Omental fat pad (tissue), 3 donors: ENCODE measurements at regions not wholly inside any gene's neighbourhood (a gene's known extent, or its start where the extent isn't known, plus 50 kb on each side); places are given as distances from the start of the nearest gene placed in this dataset.

Source experiments
- ATAC-seq: fragments of 150-250 bp; one replicate; pipeline ENCODE4 v1.9.1; 2016; ENCODE audit warnings: mild to moderate bottlenecking, moderate library complexity; ENCODE audit not compliant: low FRiP score
- DNase-seq: peaks from one replicate; pipeline ENCODE4 v3.0.0-alpha.2; 2019; ENCODE audit warnings: low spot score
- TF ChIP-seq, protein P1 (sequence below), 3 donors: fragments of 450-650 bp; IDR thresholded peaks; one replicate each; pipeline ENCODE4 v1.5.1; 2016 to 2017; ENCODE audit warnings: antibody characterized with exemption in 3 of 3, mild to moderate bottlenecking in 3 of 3, moderate library complexity in 2 of 3

GRCh38 chr6:41454189-41454789 lies 91.9 kb upstream of the FOXP4 start:
- DNase-seq (no peak), ATAC-seq (no peak)
- TF ChIP-seq, protein P1, sequence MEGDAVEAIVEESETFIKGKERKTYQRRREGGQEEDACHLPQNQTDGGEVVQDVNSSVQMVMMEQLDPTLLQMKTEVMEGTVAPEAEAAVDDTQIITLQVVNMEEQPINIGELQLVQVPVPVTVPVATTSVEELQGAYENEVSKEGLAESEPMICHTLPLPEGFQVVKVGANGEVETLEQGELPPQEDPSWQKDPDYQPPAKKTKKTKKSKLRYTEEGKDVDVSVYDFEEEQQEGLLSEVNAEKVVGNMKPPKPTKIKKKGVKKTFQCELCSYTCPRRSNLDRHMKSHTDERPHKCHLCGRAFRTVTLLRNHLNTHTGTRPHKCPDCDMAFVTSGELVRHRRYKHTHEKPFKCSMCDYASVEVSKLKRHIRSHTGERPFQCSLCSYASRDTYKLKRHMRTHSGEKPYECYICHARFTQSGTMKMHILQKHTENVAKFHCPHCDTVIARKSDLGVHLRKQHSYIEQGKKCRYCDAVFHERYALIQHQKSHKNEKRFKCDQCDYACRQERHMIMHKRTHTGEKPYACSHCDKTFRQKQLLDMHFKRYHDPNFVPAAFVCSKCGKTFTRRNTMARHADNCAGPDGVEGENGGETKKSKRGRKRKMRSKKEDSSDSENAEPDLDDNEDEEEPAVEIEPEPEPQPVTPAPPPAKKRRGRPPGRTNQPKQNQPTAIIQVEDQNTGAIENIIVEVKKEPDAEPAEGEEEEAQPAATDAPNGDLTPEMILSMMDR (IDR thresholded peaks at IDR 0.05) = no peak

DNA sequence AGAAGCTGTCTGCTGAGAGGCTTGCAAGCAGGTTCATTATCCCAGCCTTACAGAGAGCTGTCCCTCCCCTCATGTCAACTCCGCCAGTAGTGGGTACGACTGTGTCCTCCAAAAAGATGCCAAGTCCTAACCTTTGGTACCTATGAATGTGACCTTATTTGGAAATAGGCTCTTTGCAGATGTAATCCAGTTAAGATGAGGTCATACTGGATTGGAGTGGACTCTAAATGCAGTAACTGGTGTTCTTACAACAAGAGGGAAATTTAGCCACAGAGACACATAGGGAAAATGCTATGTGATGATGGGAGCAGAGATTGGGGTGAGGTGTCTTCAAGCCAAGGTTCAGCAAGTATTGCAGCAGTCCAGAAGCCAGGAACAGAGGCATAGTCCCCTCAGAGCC lies 90.8 kb upstream of the FOXP4 start:
- TF ChIP-seq, protein P1 (IDR thresholded peaks at IDR 0.05) = no peak
- ATAC-seq (no peak), DNase-seq (no peak)

- TF ChIP-seq, protein P1 (IDR thresholded peaks at IDR 0.05) = no peak
- DNase-seq (no peak), ATAC-seq (no peak)
Measured at GRCh38 chr6:41455818-41456217, 90.4 kb upstream of the FOXP4 start.

- DNase-seq = no peak
- ATAC-seq = no peak
- TF ChIP-seq, protein P1 (IDR thresholded peaks at IDR 0.05) = no peak
Measured at GRCh38 chr6:41457303-41457670, 88.9 kb upstream of the FOXP4 start.

GRCh38 chr6:41459738-41460137 lies 86.4 kb upstream of the FOXP4 start:
- TF ChIP-seq, protein P1 (IDR thresholded peaks at IDR 0.05) = no peak
- no peak for DNase-seq

DNA sequence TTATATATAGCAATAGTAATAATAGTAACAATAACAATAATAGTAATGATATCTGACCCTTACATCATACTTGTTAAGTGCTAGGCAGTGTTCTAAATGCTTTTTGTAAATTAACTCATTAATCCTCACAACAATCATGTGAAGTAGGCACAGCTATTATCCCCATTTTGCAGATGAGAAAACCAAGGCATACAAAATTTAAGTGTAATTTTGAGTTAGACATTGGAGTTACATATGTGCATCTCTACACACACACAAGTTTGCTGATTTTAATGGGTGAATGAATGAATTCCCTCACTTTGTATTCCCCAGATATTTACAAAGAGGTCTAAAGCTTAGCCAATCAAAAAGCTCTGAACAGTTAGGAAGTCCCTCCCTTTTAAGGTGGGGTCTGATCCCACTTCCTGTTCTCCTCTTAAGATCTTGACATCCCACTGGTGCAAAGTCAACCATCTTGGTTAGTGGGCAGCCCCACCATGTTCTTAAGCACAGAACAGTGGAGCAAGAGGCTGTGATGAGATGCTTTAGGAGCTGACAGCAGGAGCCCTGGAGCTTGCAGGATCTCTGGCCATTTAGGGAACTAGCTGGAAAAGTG lies 85.3 kb upstream of the FOXP4 start:
- ATAC-seq (no peak), DNase-seq (no peak)
- TF ChIP-seq, protein P1 (IDR thresholded peaks at IDR 0.05) = no peak

More at GRCh38 chr6:41459738-41460137, 86.4 kb upstream of the FOXP4 start:
- ATAC-seq = no peak

DNA sequence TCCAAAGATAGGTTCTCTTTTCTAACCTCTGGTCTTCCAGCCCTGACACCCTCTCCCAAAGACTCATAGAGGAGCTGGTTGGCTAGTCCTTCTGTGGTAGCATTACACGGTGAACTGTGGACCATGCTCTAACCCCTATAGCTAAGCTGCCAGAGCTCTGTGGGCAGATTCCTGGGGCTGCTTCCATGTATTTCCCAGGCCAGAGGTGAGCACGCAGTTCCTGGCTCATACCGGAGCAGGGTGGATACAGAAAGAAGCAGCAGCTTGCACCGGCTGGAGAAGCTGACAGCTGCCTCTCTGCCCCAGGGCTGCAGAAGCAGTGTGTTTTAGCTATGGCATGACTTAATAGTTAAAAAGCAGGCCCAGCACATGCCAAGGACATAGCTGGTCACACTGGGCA lies 84.1 kb upstream of the FOXP4 start:
- no peak for DNase-seq

More for the DNA sequence above, 84.1 kb upstream of the FOXP4 start:
- TF ChIP-seq, protein P1 (IDR thresholded peaks at IDR 0.05) = no peak
- ATAC-seq = no peak
